H1 (cell line): ENCODE measurements at regions not wholly inside any gene's neighbourhood (a gene's known extent, or its start where the extent isn't known, plus 50 kb on each side); places are given as distances from the start of the nearest gene placed in this dataset.

Source experiments
- CTCF ChIA-PET: fragments of 300-600 bp; sonication (Branson Sonifier 250); formaldehyde crosslinking; loops from one replicate; lab custom pipeline; 2021; ENCODE audit not compliant: partially characterized antibody; lab: Charles Lee
- POLR2A ChIA-PET: fragments of 300-600 bp; sonication (Branson Sonifier 250); formaldehyde crosslinking; loops from one replicate; lab custom pipeline; 2021; ENCODE audit warnings: inconsistent platforms; ENCODE audit not compliant: partially characterized antibody; lab: Charles Lee
- DNase-seq, 2 experiments: peaks; one replicate each; pipeline versions ENCODE4 v3.0.0 to v3.0.0-alpha.2; 2010 to 2022; ENCODE audit warnings: low spot score in 2 of 2, low read depth in 1 of 2, mixed read lengths in 1 of 2
- FAIRE-seq: peaks from 2 replicates; lab custom pipeline; 2011; peaks lifted over from hg19 to GRCh38; lab: Jason Lieb, UNC
- H2AFZ ChIP-seq: 2 replicates; pipeline ENCODE4 v1.8.1; 2012; ENCODE audit warnings: low read length, inconsistent platforms
- H2AK5ac ChIP-seq: 2 replicates; pipeline ENCODE4 v1.6.1; 2013; ENCODE audit warnings: low read depth, low read length
- H2BK120ac ChIP-seq: replicated peaks from 2 replicates; pipeline ENCODE3; 2013; ENCODE audit warnings: low read depth, low read length, inconsistent platforms
- H2BK12ac ChIP-seq: 2 replicates; pipeline ENCODE4 v1.6.1; 2013; ENCODE audit warnings: low read depth, low read length
- H2BK15ac ChIP-seq: 2 replicates; pipeline ENCODE4 v1.6.1; 2013; ENCODE audit warnings: low read length
- H2BK20ac ChIP-seq: 2 replicates; pipeline ENCODE4 v1.6.1; 2013; ENCODE audit warnings: low read length
- H2BK5ac ChIP-seq: 2 replicates; pipeline ENCODE4 v1.6.1; 2013; ENCODE audit warnings: low read depth, low read length
- H3K14ac ChIP-seq: 2 replicates; pipeline ENCODE4 v1.6.1; 2013; ENCODE audit warnings: inconsistent platforms; ENCODE audit not compliant: insufficient read length
- H3K18ac ChIP-seq: 2 replicates; pipeline ENCODE4 v1.6.1; 2013; ENCODE audit warnings: low read length; ENCODE audit errors: extremely low read depth
- H3K23ac ChIP-seq: 2 replicates; pipeline ENCODE4 v1.6.1; 2013; ENCODE audit warnings: inconsistent platforms; ENCODE audit not compliant: insufficient read length
- H3K23me2 ChIP-seq: 2 replicates; pipeline ENCODE4 v1.6.1; 2013; ENCODE audit warnings: low read depth, low read length
- H3K27ac ChIP-seq: 2 replicates; pipeline ENCODE4 v1.6.1; 2011; ENCODE audit warnings: low read depth, low read length, inconsistent platforms
- H3K27me3 ChIP-seq, 4 experiments: replicated peaks in 1 of 4; 1 replicate in 1 of 4; 2 replicates in 3 of 4; pipeline versions ENCODE4 v1.6.1 to v1.8.1; 2011 to 2013; ENCODE audit warnings: low read length in 3 of 4, mild to moderate bottlenecking in 3 of 4, inconsistent platforms in 2 of 4, mixed read lengths in 2 of 4, moderate library complexity in 1 of 4; ENCODE audit not compliant: control insufficient read depth in 3 of 4, insufficient read depth in 3 of 4; ENCODE audit errors: extremely low read depth in 1 of 4
- H3K36me3 ChIP-seq, 4 experiments: 2 replicates each; pipeline versions ENCODE4 v1.6.1 to v1.8.1; 2011 to 2013; ENCODE audit warnings: mild to moderate bottlenecking in 4 of 4, low read length in 3 of 4, moderate library complexity in 2 of 4, control low read depth in 1 of 4, inconsistent platforms in 1 of 4; ENCODE audit not compliant: insufficient read depth in 4 of 4, control insufficient read depth in 2 of 4
- H3K4ac ChIP-seq: replicated peaks from 2 replicates; pipeline ENCODE3; 2013; ENCODE audit warnings: low read length, low read depth, mixed read lengths, inconsistent platforms; ENCODE audit not compliant: insufficient read length
- H3K4me1 ChIP-seq, 4 experiments: replicated peaks in 1 of 4; 1 replicate in 1 of 4; 2 replicates in 3 of 4; pipeline versions ENCODE4 v1.6.1 to v1.8.1; 2011 to 2013; ENCODE audit warnings: low read length in 3 of 4, inconsistent platforms in 2 of 4, mixed read lengths in 1 of 4; ENCODE audit not compliant: insufficient read depth in 4 of 4, control insufficient read depth in 3 of 4
- H3K4me2 ChIP-seq, 2 experiments: 2 replicates each; pipeline versions ENCODE4 v1.6.1 to v1.8.1; 2011 to 2013; ENCODE audit warnings: low read depth in 2 of 2, low read length in 2 of 2, control low read depth in 1 of 2, inconsistent platforms in 1 of 2, mild to moderate bottlenecking in 1 of 2; ENCODE audit not compliant: insufficient read depth in 1 of 2
- H3K4me3 ChIP-seq, 4 experiments: fragments of 200-600, 300-600 bp in 1 of 4; sonication (generic), shearing (Covaris generic), sonication (Bioruptor Twin) in 1 of 4; 2 replicates each; pipeline versions ENCODE4 v1.5.1 to v1.8.1; 2011 to 2016; ENCODE audit warnings: low read length in 4 of 4, low read depth in 3 of 4, control low read depth in 2 of 4, inconsistent platforms in 2 of 4, mild to moderate bottlenecking in 2 of 4, mixed read lengths in 1 of 4, moderate library complexity in 1 of 4; ENCODE audit not compliant: insufficient read depth in 2 of 4; ENCODE audit errors: extremely low read depth in 1 of 4
- H3K56ac ChIP-seq: replicated peaks from 2 replicates; pipeline ENCODE3; 2013; ENCODE audit warnings: low read depth, mild to moderate bottlenecking, mixed read lengths, low read length, inconsistent platforms; ENCODE audit not compliant: insufficient read length
- H3K79me1 ChIP-seq: 2 replicates; pipeline ENCODE4 v1.6.1; 2013; ENCODE audit warnings: low read depth, low read length, control low read depth
- H3K79me2 ChIP-seq, 2 experiments: 2 replicates each; pipeline versions ENCODE4 v1.6.1 to v1.8.1; 2012 to 2013; ENCODE audit warnings: low read length in 2 of 2, mild to moderate bottlenecking in 2 of 2, inconsistent platforms in 1 of 2; ENCODE audit not compliant: insufficient read depth in 2 of 2, control insufficient read depth in 1 of 2
- H3K9ac ChIP-seq, 4 experiments: replicated peaks in 1 of 4; 1 replicate in 1 of 4; 2 replicates in 3 of 4; pipeline versions ENCODE4 v1.6.1 to v1.8.1; 2011 to 2013; ENCODE audit warnings: low read depth in 3 of 4, low read length in 3 of 4, control low read depth in 2 of 4, mild to moderate bottlenecking in 2 of 4, moderate library complexity in 2 of 4, inconsistent platforms in 1 of 4; ENCODE audit errors: extremely low read depth in 1 of 4
- H3K9me3 ChIP-seq, 2 experiments: 2 replicates each; pipeline versions ENCODE4 v1.6.1 to v1.8.1; 2012 to 2013; ENCODE audit warnings: mild to moderate bottlenecking in 2 of 2, moderate library complexity in 2 of 2, control low read depth in 1 of 2, inconsistent platforms in 1 of 2, low read depth in 1 of 2, low read length in 1 of 2, mixed read lengths in 1 of 2; ENCODE audit not compliant: insufficient read depth in 2 of 2
- H4K20me1 ChIP-seq, 2 experiments: replicated peaks in 1 of 2; 2 replicates each; pipeline versions ENCODE3 to v1.8.1; 2011 to 2013; ENCODE audit warnings: inconsistent platforms in 2 of 2, low read length in 2 of 2, mild to moderate bottlenecking in 1 of 2; ENCODE audit not compliant: insufficient read depth in 2 of 2, control insufficient read depth in 1 of 2
- H4K5ac ChIP-seq: 2 replicates; pipeline ENCODE4 v1.6.1; 2013; ENCODE audit warnings: low read length, low read depth, mixed read lengths, inconsistent platforms; ENCODE audit not compliant: insufficient read length
- H4K8ac ChIP-seq: 2 replicates; pipeline ENCODE4 v1.8.0; 2013; ENCODE audit warnings: mild to moderate bottlenecking, moderate library complexity, low read length, inconsistent platforms; ENCODE audit not compliant: insufficient read depth; ENCODE audit errors: extremely low read depth
- H4K91ac ChIP-seq: replicated peaks from 2 replicates; pipeline ENCODE3; 2013; ENCODE audit warnings: low read length, mixed read lengths, inconsistent platforms; ENCODE audit not compliant: insufficient read length
- CBX5 ChIP-seq: fragments of 300-800, 300-1000 bp; sonication (generic); IDR thresholded peaks from 2 replicates; pipeline ENCODE4 v1.7.1; 2016; ENCODE audit warnings: antibody characterized with exemption, low read length, low read depth
- WGBS, 2 experiments: shearing (Covaris generic) in 1 of 2; methylation state at CpG; one replicate each; pipeline versions ENCODE4 v1.1.6 to v1.1.7; 2013 to 2015; ENCODE audit warnings: low lambda C conversion rate in 2 of 2, mixed read lengths in 2 of 2, inconsistent platforms in 1 of 2, low coverage in 1 of 2, missing lambda C conversion rate in 1 of 2; ENCODE audit not compliant: insufficient replicate concordance in 2 of 2, insufficient coverage in 1 of 2, insufficient read length in 1 of 2; ENCODE audit errors: extremely low coverage in 1 of 2, missing lambda C conversion rate in 1 of 2; 5-methylcytosine and 5-hydroxymethylcytosine counted together

- no peak overlapping the region for H3K4ac ChIP-seq
- H3K4me3 ChIP-seq = no peak overlapping the region
- FAIRE-seq = no peak
- no peaks in the 10 kb centered on the region for H3K9me3 ChIP-seq
- H2BK120ac ChIP-seq = no peak overlapping the region
- H3K14ac ChIP-seq = no peak overlapping the region
- H2AFZ ChIP-seq = no peak overlapping the region
- H3K27ac ChIP-seq = no peak overlapping the region
- H4K8ac ChIP-seq = no peak overlapping the region
- H3K4me1 ChIP-seq = no peaks in the 10 kb centered on the region
- no peak for DNase-seq
- no peaks in the 10 kb centered on the region for H4K20me1 ChIP-seq
- no peak overlapping the region for H3K18ac ChIP-seq
- H3K56ac ChIP-seq = no peak overlapping the region
- no peak overlapping the region for H4K5ac ChIP-seq
- no peak overlapping the region for H2BK20ac ChIP-seq
- no peak overlapping the region for H2BK15ac ChIP-seq
- WGBS, 2 experiments = 98% methylated on average over 2 of the region's 2 CpGs; no CpG with 5 or more reads in 1 of the 2 experiments
- H3K27me3 ChIP-seq = no peaks in the 10 kb centered on the region
- H3K36me3 ChIP-seq = no peaks in the 10 kb centered on the region
- no peak overlapping the region for H2BK5ac ChIP-seq
- no peak overlapping the region for H2AK5ac ChIP-seq
- no peak overlapping the region for H3K4me2 ChIP-seq
- CTCF ChIA-PET = no interaction called here
- no peaks in the 10 kb centered on the region; the same call in 1 of the 2 replicates for H3K23me2 ChIP-seq
- no peak overlapping the region for H4K91ac ChIP-seq
- no peak overlapping the region for H3K9ac ChIP-seq
- no peaks in the 10 kb centered on the region for H3K79me1 ChIP-seq
- H3K79me2 ChIP-seq = no peaks in the 10 kb centered on the region
- POLR2A ChIA-PET = no interaction called here
- TF ChIP-seq CBX5 = no peak
- TF ChIP-seq, all 59 proteins: peak for 0
- Histone ChIP-seq H2BK12ac (no peak overlapping the region), H3K23ac (no peak overlapping the region)
Observed at GRCh38 chr2:8604262-8604661, 77.6 kb upstream of the ID2 start.
